ENCODE measurements at regions not wholly inside any gene's neighbourhood (a gene's known extent, or its start where the extent isn't known, plus 50 kb on each side); places are given as distances from the start of the nearest gene placed in this dataset.

- TF ChIP-seq CTCF (IDR thresholded peaks at IDR 0.05): no peak
- TF ChIP-seq POLR2AphosphoS5 (IDR thresholded peaks at IDR 0.05): no peak
- TF ChIP-seq POLR2A (IDR thresholded peaks at IDR 0.05; ENCODE audit: low read depth): no peak
Measured at GRCh38 chr13:70223911-70224310, 115.7 kb upstream of the KLHL1 start.

Measured in esophagus muscularis mucosa (tissue), 3 donors.